Mesenchymal stem cell (in vitro differentiated cells and primary cell): ENCODE measurements at regions not wholly inside any gene's neighbourhood (a gene's known extent, or its start where the extent isn't known, plus 50 kb on each side); places are given as distances from the start of the nearest gene placed in this dataset. TPM values are rescaled to one million over a fixed set of nuclear protein-coding genes. Genes with fewer than 3 reads are reported as not detected.

ENCODE experiments used
- small RNA-seq: library from polyadenylated mRNA; stranded (forward); fragments of <200 nt; extraction: miRNeasy Mini kit (QIAGEN cat#:217004); gene quantifications from one replicate; pipeline ENCODE3, GENCODE V24; 2013; ENCODE audit warnings: low read depth

Small RNAs in the stretch of these regions (small RNA-seq; reads per million reads assigned to genes)
- gene RNU1-23P = not detected
